IMR-90 (cell line): ENCODE measurements at regions not wholly inside any gene's neighbourhood (a gene's known extent, or its start where the extent isn't known, plus 50 kb on each side); places are given as distances from the start of the nearest gene placed in this dataset.

ENCODE experiments used
- ATAC-seq: fragments of 200-7000 bp; cut with Tn5 transposase; 2 replicates; pipeline ENCODE4 v1.9.1; 2020; ENCODE audit warnings: low read depth, mild to moderate bottlenecking, moderate library complexity
- BruUV-seq: library from RNA; stranded (reverse); fragments of 400-500 nt; replicated peaks from 2 replicates; lab custom pipeline; 2021; lab: Mats Ljungman, UMichigan
- CTCF ChIA-PET: fragments of 300-600 bp; formaldehyde crosslinking; extraction: SDS; loops from one replicate; lab custom pipeline; 2021; ENCODE audit warnings: antibody characterized with exemption; lab: Yijun Ruan, JAX
- POLR2A ChIA-PET: fragments of 300-600 bp; sonication (Branson Sonifier 250); formaldehyde crosslinking; loops from one replicate; lab custom pipeline; 2022; ENCODE audit warnings: antibody characterized with exemption; ENCODE audit not compliant: unreplicated experiment; lab: Charles Lee
- DNase-seq: peaks from one replicate; pipeline ENCODE4 v3.0.0; 2013
- H2AFZ ChIP-seq: replicated peaks from 2 replicates; pipeline ENCODE3; 2013; ENCODE audit warnings: low read length, mild to moderate bottlenecking; ENCODE audit not compliant: poor library complexity
- H2AK5ac ChIP-seq: 2 replicates; pipeline ENCODE4 v1.6.1; 2013; ENCODE audit warnings: low read depth, low read length, inconsistent platforms
- H2AK9ac ChIP-seq: replicated peaks from 2 replicates; pipeline ENCODE3; 2013; ENCODE audit warnings: mild to moderate bottlenecking, low read depth, low read length, moderate library complexity; ENCODE audit not compliant: poor library complexity
- H2BK120ac ChIP-seq: 2 replicates; pipeline ENCODE4 v1.6.1; 2013; ENCODE audit warnings: low read depth, low read length, inconsistent platforms
- H2BK15ac ChIP-seq: 3 replicates; pipeline ENCODE4 v1.6.1; 2013; ENCODE audit warnings: low read depth, low read length, inconsistent platforms
- H2BK20ac ChIP-seq: 2 replicates; pipeline ENCODE4 v1.6.1; 2013; ENCODE audit warnings: low read depth, mild to moderate bottlenecking, inconsistent platforms, low read length, moderate library complexity
- H2BK5ac ChIP-seq: 2 replicates; pipeline ENCODE4 v1.6.1; 2013; ENCODE audit warnings: mild to moderate bottlenecking, low read depth, low read length, inconsistent platforms; ENCODE audit not compliant: poor library complexity, severe bottlenecking
- H3K14ac ChIP-seq: replicated peaks from 2 replicates; pipeline ENCODE4 v1.6.1; 2013; ENCODE audit warnings: low read depth, low read length, inconsistent platforms
- H3K18ac ChIP-seq: 2 replicates; pipeline ENCODE4 v1.6.1; 2013; ENCODE audit warnings: low read depth, low read length, control low read depth
- H3K23ac ChIP-seq: 2 replicates; pipeline ENCODE4 v1.6.1; 2013; ENCODE audit warnings: low read depth, low read length, inconsistent platforms
- H3K27ac ChIP-seq: 2 replicates; pipeline ENCODE4 v1.5.1; 2013; ENCODE audit warnings: mild to moderate bottlenecking, control low read depth, low read length; ENCODE audit not compliant: insufficient read depth
- H3K27me3 ChIP-seq: 2 replicates; pipeline ENCODE4 v1.6.1; 2013; ENCODE audit warnings: low read length; ENCODE audit not compliant: control insufficient read depth, insufficient read depth
- H3K36me3 ChIP-seq: 2 replicates; pipeline ENCODE4 v1.6.1; 2013; ENCODE audit warnings: low read length, mixed read lengths; ENCODE audit not compliant: control insufficient read depth, insufficient read depth
- H3K4ac ChIP-seq: 2 replicates; pipeline ENCODE4 v1.6.1; 2013; ENCODE audit warnings: low read depth, low read length, inconsistent platforms
- H3K4me1 ChIP-seq: 2 replicates; pipeline ENCODE4 v1.6.1; 2013; ENCODE audit warnings: low read length, mixed read lengths; ENCODE audit not compliant: control insufficient read depth, insufficient read depth
- H3K4me2 ChIP-seq: 2 replicates; pipeline ENCODE4 v1.6.1; 2013; ENCODE audit warnings: low read depth, mild to moderate bottlenecking, control low read depth, low read length, moderate library complexity
- H3K4me3 ChIP-seq: 2 replicates; pipeline ENCODE4 v1.5.1; 2013; ENCODE audit warnings: low read depth, mild to moderate bottlenecking, control low read depth, low read length, moderate library complexity; ENCODE audit not compliant: insufficient read depth
- H3K56ac ChIP-seq: 2 replicates; pipeline ENCODE4 v1.6.1; 2013; ENCODE audit warnings: low read length, inconsistent platforms; ENCODE audit not compliant: insufficient read depth; ENCODE audit errors: extremely low read depth
- H3K79me1 ChIP-seq, 2 experiments: 2 replicates each; pipeline ENCODE4 v1.6.1; 2013; ENCODE audit warnings: low read length in 2 of 2, inconsistent platforms in 1 of 2, low read depth in 1 of 2
- H3K9ac ChIP-seq: 2 replicates; pipeline ENCODE4 v1.6.1; 2013; ENCODE audit warnings: low read depth, low read length, control low read depth
- H3K9me1 ChIP-seq: 2 replicates; pipeline ENCODE4 v1.6.1; 2013; ENCODE audit warnings: low read length, inconsistent platforms; ENCODE audit not compliant: insufficient read depth
- H3K9me3 ChIP-seq: 2 replicates; pipeline ENCODE4 v1.6.1; 2013; ENCODE audit warnings: low read length; ENCODE audit not compliant: control insufficient read depth, insufficient read depth
- H4K20me1 ChIP-seq: 2 replicates; pipeline ENCODE4 v1.6.1; 2013; ENCODE audit warnings: low read length, inconsistent platforms; ENCODE audit not compliant: insufficient read depth
- H4K5ac ChIP-seq: 2 replicates; pipeline ENCODE4 v1.6.1; 2013; ENCODE audit warnings: mild to moderate bottlenecking, low read depth, low read length, control low read depth
- H4K8ac ChIP-seq, 2 experiments: 2 replicates each; pipeline ENCODE4 v1.6.1; 2013; ENCODE audit warnings: low read depth in 2 of 2, low read length in 2 of 2, control low read depth in 1 of 2, inconsistent platforms in 1 of 2
- H4K91ac ChIP-seq: 2 replicates; pipeline ENCODE4 v1.6.1; 2013; ENCODE audit warnings: low read depth, low read length, inconsistent platforms; ENCODE audit not compliant: insufficient read depth
- CEBPB ChIP-seq: IDR thresholded peaks from 2 replicates; pipeline ENCODE4 v1.6.1; 2012; ENCODE audit warnings: low read depth, low read length, improper control_type of control experiment
- FOS ChIP-seq: fragments of 150-350 bp; IDR thresholded peaks from 2 replicates; pipeline ENCODE4 v1.6.1; 2016; ENCODE audit warnings: low read depth, low read length
- MXI1 ChIP-seq: IDR thresholded peaks from 2 replicates; pipeline ENCODE4 v1.6.1; 2012; ENCODE audit warnings: low read depth, mild to moderate bottlenecking, low read length, moderate library complexity, borderline replicate concordance
- RFX5 ChIP-seq: IDR thresholded peaks from 2 replicates; pipeline ENCODE4 v1.8.0; 2012; ENCODE audit warnings: low read depth, mild to moderate bottlenecking, low read length, moderate library complexity
- SMC3 ChIP-seq: fragments of 150-350 bp; IDR thresholded peaks from 2 replicates; pipeline ENCODE4 v1.6.1; 2016; ENCODE audit warnings: low read depth, mild to moderate bottlenecking, antibody characterized with exemption, low read length, moderate library complexity
- dilution Hi-C: fragments of 300-500 bp; cut with HindIII; formaldehyde crosslinking; loops from one replicate; pipeline ENCODE4 v1.14.3; 2018; ENCODE audit warnings: low sequenced_read_pairs; ENCODE audit not compliant: unreplicated experiment
- in situ Hi-C: fragments of 300-500 bp; cut with MboI; formaldehyde crosslinking; loops from 3 replicates; pipeline ENCODE4 v1.14.3; 2019; ENCODE audit warnings: low sequenced_read_pairs, inconsistent platforms, mixed read lengths
- intact Hi-C: fragments of 100-400 bp; cut with micrococcal nuclease; formaldehyde crosslinking; loops from 2 replicates; pipeline ENCODE4 v1.10.0; 2022
- TF ChIP-seq, protein P1 (sequence below): fragments of 150-350 bp; IDR thresholded peaks from 2 replicates; pipeline ENCODE4 v1.6.1; 2016; ENCODE audit warnings: low read depth, mild to moderate bottlenecking, low read length, moderate library complexity, borderline replicate concordance

DNA sequence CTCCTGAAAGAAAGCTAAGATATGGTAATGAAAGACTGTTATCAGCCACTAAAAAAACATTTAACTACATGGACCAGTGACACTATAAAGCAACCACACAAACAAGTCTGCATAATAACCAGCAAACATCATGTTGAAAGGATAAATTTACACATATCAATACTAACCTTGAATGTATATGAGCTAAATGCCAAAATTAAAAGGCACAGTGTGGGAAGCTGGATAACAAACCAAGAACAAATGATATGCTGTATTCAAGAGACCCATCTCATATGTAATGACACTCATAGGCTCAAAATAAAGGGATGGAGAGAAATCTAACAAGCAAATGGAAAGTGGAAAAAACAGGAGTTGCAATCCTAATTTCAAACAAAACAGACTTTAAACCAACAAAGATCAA is 213.1 kb upstream of the CDH2 start:
- Histone ChIP-seq H2BK15ac (no peak overlapping the region), H4K5ac (no peak overlapping the region), H3K4ac (no peak overlapping the region), H2BK20ac (no peak overlapping the region), H3K56ac (no peak overlapping the region), H3K14ac (no peak overlapping the region), H3K4me2 (no peak overlapping the region), H2BK5ac (no peak overlapping the region), H3K9ac (no peak overlapping the region), H3K27ac (no peak overlapping the region), H3K9me3 (peaks cover 10% of the 10 kb centered on the region), H3K23ac (no peak overlapping the region), H2BK120ac (no peak overlapping the region), H3K4me3 (no peak overlapping the region), H3K79me1 (no peaks in the 10 kb centered on the region), H2AK5ac (no peak overlapping the region), H4K20me1 (no peaks in the 10 kb centered on the region), H4K8ac (no peak overlapping the region), H3K4me1 (no peaks in the 10 kb centered on the region), H2AFZ (no peak overlapping the region), H4K91ac (no peak overlapping the region), H3K36me3 (no peaks in the 10 kb centered on the region), H3K27me3 (no peaks in the 10 kb centered on the region), H2AK9ac (no peak overlapping the region), H3K18ac (no peak overlapping the region), H3K9me1 (no peaks in the 10 kb centered on the region)
- dilution Hi-C loops: no loop called here
- no peak for DNase-seq
- CTCF ChIA-PET: no interaction called here
- TF ChIP-seq, protein P1, sequence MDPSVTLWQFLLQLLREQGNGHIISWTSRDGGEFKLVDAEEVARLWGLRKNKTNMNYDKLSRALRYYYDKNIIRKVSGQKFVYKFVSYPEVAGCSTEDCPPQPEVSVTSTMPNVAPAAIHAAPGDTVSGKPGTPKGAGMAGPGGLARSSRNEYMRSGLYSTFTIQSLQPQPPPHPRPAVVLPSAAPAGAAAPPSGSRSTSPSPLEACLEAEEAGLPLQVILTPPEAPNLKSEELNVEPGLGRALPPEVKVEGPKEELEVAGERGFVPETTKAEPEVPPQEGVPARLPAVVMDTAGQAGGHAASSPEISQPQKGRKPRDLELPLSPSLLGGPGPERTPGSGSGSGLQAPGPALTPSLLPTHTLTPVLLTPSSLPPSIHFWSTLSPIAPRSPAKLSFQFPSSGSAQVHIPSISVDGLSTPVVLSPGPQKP: no peak
- TF ChIP-seq SMC3 (no peak), RFX5 (no peak), FOS (no peak), CEBPB (no peak), MXI1 (no peak)
- no peak for ATAC-seq
- POLR2A ChIA-PET: no interaction called here
- in situ Hi-C loops: no loop called here
- intact Hi-C loops: no loop called here
- no TSS peak for BruUV-seq
